A673 (cell line): ENCODE measurements at regions not wholly inside any gene's neighbourhood (a gene's known extent, or its start where the extent isn't known, plus 50 kb on each side); places are given as distances from the start of the nearest gene placed in this dataset.

Source experiments
- EZH2 ChIP-seq: fragments of 200-600 bp; sonication (generic); IDR thresholded peaks from 2 replicates; pipeline ENCODE4 v1.6.1; 2017; ENCODE audit warnings: borderline replicate concordance, low read depth, mild to moderate bottlenecking, mixed read lengths, antibody characterized with exemption, low read length; ENCODE audit not compliant: poor library complexity, severe bottlenecking
- TF ChIP-seq, protein P1 (sequence below): fragments of 300-800, 200-600 bp; sonication (generic); conservative IDR thresholded peaks from 2 replicates; pipeline ENCODE4 v1.5.1; 2017; ENCODE audit warnings: low read depth, mild to moderate bottlenecking, antibody characterized with exemption, low read length, moderate library complexity, mixed read lengths

DNA sequence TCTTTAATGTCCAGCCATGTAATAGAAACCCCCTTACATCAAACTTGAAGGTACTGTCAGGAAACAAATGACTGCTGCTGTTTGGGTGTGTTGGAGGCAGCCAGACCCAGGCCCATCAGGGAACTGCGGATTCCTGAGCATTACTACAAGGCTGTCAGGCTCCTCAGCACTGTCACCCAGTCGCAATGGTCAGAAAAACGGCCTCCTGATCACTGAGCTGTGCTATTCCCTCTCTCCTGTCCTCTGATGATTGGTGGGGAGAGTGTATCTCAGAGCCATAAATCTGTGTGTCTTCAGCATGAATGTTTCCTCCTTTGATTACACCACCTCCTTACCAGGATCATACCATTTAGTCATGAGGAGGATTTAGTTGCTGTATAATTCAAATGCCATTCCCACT is 135.2 kb upstream of the GADL1 start:
- no peak for TF ChIP-seq EZH2
- TF ChIP-seq, protein P1, sequence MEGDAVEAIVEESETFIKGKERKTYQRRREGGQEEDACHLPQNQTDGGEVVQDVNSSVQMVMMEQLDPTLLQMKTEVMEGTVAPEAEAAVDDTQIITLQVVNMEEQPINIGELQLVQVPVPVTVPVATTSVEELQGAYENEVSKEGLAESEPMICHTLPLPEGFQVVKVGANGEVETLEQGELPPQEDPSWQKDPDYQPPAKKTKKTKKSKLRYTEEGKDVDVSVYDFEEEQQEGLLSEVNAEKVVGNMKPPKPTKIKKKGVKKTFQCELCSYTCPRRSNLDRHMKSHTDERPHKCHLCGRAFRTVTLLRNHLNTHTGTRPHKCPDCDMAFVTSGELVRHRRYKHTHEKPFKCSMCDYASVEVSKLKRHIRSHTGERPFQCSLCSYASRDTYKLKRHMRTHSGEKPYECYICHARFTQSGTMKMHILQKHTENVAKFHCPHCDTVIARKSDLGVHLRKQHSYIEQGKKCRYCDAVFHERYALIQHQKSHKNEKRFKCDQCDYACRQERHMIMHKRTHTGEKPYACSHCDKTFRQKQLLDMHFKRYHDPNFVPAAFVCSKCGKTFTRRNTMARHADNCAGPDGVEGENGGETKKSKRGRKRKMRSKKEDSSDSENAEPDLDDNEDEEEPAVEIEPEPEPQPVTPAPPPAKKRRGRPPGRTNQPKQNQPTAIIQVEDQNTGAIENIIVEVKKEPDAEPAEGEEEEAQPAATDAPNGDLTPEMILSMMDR, result no peak
